SU-DHL-6 (cell line): ENCODE measurements at regions not wholly inside any gene's neighbourhood (a gene's known extent, or its start where the extent isn't known, plus 50 kb on each side); places are given as distances from the start of the nearest gene placed in this dataset.

Source experiments
- EZH2phosphoT487 ChIP-seq: fragments of 200-600 bp; sonication (generic), shearing (Covaris generic); conservative IDR thresholded peaks from 2 replicates; pipeline ENCODE4 v1.6.1; 2018; ENCODE audit warnings: mild to moderate bottlenecking, antibody characterized with exemption, low read length, moderate library complexity, mixed read lengths
- TF ChIP-seq, protein P1 (sequence below): fragments of 200-600 bp; sonication (generic); IDR thresholded peaks from one replicate; pipeline ENCODE4 v1.5.1; 2017; ENCODE audit warnings: antibody characterized with exemption, mild to moderate bottlenecking, low read length, moderate library complexity; ENCODE audit not compliant: insufficient read depth, poor library complexity, severe bottlenecking

- TF ChIP-seq, protein P1, sequence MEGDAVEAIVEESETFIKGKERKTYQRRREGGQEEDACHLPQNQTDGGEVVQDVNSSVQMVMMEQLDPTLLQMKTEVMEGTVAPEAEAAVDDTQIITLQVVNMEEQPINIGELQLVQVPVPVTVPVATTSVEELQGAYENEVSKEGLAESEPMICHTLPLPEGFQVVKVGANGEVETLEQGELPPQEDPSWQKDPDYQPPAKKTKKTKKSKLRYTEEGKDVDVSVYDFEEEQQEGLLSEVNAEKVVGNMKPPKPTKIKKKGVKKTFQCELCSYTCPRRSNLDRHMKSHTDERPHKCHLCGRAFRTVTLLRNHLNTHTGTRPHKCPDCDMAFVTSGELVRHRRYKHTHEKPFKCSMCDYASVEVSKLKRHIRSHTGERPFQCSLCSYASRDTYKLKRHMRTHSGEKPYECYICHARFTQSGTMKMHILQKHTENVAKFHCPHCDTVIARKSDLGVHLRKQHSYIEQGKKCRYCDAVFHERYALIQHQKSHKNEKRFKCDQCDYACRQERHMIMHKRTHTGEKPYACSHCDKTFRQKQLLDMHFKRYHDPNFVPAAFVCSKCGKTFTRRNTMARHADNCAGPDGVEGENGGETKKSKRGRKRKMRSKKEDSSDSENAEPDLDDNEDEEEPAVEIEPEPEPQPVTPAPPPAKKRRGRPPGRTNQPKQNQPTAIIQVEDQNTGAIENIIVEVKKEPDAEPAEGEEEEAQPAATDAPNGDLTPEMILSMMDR, result no peak
- no peak for TF ChIP-seq EZH2phosphoT487
Observed at GRCh38 chr14:106087837-106088236, 561.5 kb downstream of the TMEM121 start.
